ENCODE measurements at regions not wholly inside any gene's neighbourhood (a gene's known extent, or its start where the extent isn't known, plus 50 kb on each side); places are given as distances from the start of the nearest gene placed in this dataset.

DNA sequence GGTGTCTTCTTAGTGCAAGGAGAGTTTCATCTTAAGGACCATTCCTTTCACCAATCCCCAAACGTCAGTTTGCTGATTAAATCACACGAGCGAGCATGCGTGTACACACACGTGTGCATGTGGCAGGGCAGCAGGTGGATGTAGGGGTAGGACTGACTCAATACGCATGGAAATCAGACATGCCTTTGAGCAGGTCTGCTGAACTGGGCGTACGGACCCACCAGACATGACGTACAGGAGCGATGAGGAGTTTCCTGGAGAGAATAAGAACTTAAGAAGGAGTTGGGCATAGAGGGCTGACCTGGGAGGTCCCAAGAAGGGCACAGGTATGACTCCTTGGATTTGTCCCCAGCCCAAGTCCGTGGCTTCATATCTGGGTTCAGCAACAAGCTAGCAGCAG, 170.0 kb downstream of the FGF18 start:
- H3K27me3 ChIP-seq: no peaks in the 10 kb centered on the region
- no peak overlapping the region for H3K27ac ChIP-seq
- H3K4me1 ChIP-seq: no peaks in the 10 kb centered on the region
- H3K36me3 ChIP-seq: no peaks in the 10 kb centered on the region
- intact Hi-C loops (cut with DNase I): no loop called here
- no peak for TF ChIP-seq POLR2A (IDR thresholded peaks at IDR 0.05)
- TF ChIP-seq, protein P1, sequence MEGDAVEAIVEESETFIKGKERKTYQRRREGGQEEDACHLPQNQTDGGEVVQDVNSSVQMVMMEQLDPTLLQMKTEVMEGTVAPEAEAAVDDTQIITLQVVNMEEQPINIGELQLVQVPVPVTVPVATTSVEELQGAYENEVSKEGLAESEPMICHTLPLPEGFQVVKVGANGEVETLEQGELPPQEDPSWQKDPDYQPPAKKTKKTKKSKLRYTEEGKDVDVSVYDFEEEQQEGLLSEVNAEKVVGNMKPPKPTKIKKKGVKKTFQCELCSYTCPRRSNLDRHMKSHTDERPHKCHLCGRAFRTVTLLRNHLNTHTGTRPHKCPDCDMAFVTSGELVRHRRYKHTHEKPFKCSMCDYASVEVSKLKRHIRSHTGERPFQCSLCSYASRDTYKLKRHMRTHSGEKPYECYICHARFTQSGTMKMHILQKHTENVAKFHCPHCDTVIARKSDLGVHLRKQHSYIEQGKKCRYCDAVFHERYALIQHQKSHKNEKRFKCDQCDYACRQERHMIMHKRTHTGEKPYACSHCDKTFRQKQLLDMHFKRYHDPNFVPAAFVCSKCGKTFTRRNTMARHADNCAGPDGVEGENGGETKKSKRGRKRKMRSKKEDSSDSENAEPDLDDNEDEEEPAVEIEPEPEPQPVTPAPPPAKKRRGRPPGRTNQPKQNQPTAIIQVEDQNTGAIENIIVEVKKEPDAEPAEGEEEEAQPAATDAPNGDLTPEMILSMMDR (IDR thresholded peaks at IDR 0.05): no peak
- 65% methylated on average over 11 of the region's 11 CpGs for WGBS (ENCODE audit: insufficient coverage, low coverage, low lambda C conversion rate, missing lambda C conversion rate)
- ATAC-seq (no peak), DNase-seq (no peak)
- H3K9me3 ChIP-seq: no peaks in the 10 kb centered on the region
- no peak overlapping the region for H3K4me3 ChIP-seq

DNA sequence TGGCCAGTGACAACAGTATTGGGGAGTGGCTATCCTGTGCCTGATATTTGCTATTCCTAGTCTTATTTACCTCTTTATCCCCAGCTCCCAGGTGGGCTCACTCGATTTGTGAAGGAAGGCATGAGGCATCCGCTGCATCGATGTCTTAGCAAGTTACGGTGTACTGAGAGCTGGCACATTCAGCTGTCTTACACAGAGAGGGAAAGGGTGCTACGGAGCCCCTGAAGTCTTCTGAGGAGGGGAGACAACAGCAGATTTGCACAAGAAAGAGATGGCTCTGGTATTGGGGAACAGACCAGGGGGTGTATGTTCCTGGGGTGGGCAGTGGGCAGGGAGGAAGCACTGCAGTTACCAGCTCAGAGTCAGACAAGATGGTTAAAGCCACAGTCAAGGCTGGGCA, 172.6 kb downstream of the FGF18 start:
- no peak for ATAC-seq
- TF ChIP-seq, protein P1 (IDR thresholded peaks at IDR 0.05): no peak
- no peak for TF ChIP-seq POLR2A (IDR thresholded peaks at IDR 0.05)
- Histone ChIP-seq H3K27me3 (no peaks in the 10 kb centered on the region), H3K4me3 (no peak overlapping the region), H3K4me1 (no peaks in the 10 kb centered on the region), H3K36me3 (no peaks in the 10 kb centered on the region), H3K27ac (no peak overlapping the region), H3K9me3 (no peaks in the 10 kb centered on the region)
- 82% methylated on average over 2 of the region's 5 CpGs for WGBS (ENCODE audit: insufficient coverage, low coverage, low lambda C conversion rate, missing lambda C conversion rate)
- DNase-seq: no peak
- intact Hi-C loops (cut with DNase I): no loop called here

- Histone ChIP-seq H3K36me3 (no peaks in the 10 kb centered on the region), H3K27me3 (no peaks in the 10 kb centered on the region), H3K4me3 (no peak overlapping the region), H3K4me1 (no peaks in the 10 kb centered on the region), H3K9me3 (no peaks in the 10 kb centered on the region), H3K27ac (no peak overlapping the region)
- TF ChIP-seq POLR2A (IDR thresholded peaks at IDR 0.05): no peak
- TF ChIP-seq, protein P1 (IDR thresholded peaks at IDR 0.05): no peak
- intact Hi-C loops (cut with DNase I): no loop called here
- WGBS (ENCODE audit: insufficient coverage, low coverage, low lambda C conversion rate, missing lambda C conversion rate): 68% methylated on average over 3 of the region's 3 CpGs
- ATAC-seq (no peak), DNase-seq (no peak)
Observed at GRCh38 chr5:171592736-171593135, 173.3 kb downstream of the FGF18 start.

- TF ChIP-seq POLR2A (IDR thresholded peaks at IDR 0.05): no peak
- TF ChIP-seq, protein P1 (IDR thresholded peaks at IDR 0.05): no peak
- intact Hi-C loops (cut with DNase I): no loop called here
- ATAC-seq (no peak), DNase-seq (no peak)
- Histone ChIP-seq H3K4me1 (no peaks in the 10 kb centered on the region), H3K4me3 (no peak overlapping the region), H3K27me3 (no peaks in the 10 kb centered on the region), H3K36me3 (no peaks in the 10 kb centered on the region), H3K9me3 (no peaks in the 10 kb centered on the region), H3K27ac (no peak overlapping the region)
- 76% methylated on average over 7 of the region's 7 CpGs for WGBS (ENCODE audit: insufficient coverage, low coverage, low lambda C conversion rate, missing lambda C conversion rate)
Observed at GRCh38 chr5:171593401-171593800, 174.0 kb downstream of the FGF18 start.

DNA sequence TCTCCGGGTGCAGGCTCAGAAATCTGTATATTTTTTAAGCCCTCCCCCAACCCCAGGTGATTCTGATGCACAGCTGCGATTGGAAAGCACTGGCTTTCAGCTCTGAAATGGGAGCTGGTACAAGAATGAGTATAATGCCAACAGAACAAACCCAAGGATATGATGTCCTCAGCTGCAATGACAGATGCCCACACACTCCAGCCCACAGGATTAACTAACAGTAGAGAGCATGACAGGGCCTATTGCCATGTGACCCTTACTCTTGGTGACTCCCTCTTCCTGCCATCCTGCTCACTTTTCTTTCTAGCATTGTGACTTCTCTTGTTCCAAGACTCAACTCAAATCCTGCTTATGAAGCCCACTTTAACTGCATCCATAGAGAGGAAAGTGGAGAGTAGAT, 174.5 kb downstream of the FGF18 start:
- no peaks in the 10 kb centered on the region for H3K27me3 ChIP-seq
- no peak overlapping the region for H3K27ac ChIP-seq
- no peaks in the 10 kb centered on the region for H3K9me3 ChIP-seq
- intact Hi-C loops (cut with DNase I): no loop called here
- TF ChIP-seq POLR2A (IDR thresholded peaks at IDR 0.05): no peak
- TF ChIP-seq, protein P1 (IDR thresholded peaks at IDR 0.05): no peak
- no peak for DNase-seq
- H3K4me1 ChIP-seq: no peaks in the 10 kb centered on the region
- H3K4me3 ChIP-seq: no peak overlapping the region
- 80% methylated on average over 1 of the region's 2 CpGs for WGBS (ENCODE audit: insufficient coverage, low coverage, low lambda C conversion rate, missing lambda C conversion rate)
- ATAC-seq: no peak
- H3K36me3 ChIP-seq: no peaks in the 10 kb centered on the region

Measured in right lobe of liver (tissue), 6 donors.